Neuronal stem cell (in vitro differentiated cells): ENCODE measurements at regions not wholly inside any gene's neighbourhood (a gene's known extent, or its start where the extent isn't known, plus 50 kb on each side); places are given as distances from the start of the nearest gene placed in this dataset.
"Not testable (repeated sequence)": the region's sequence is repeated elsewhere in the genome, so short reads cannot be mapped to it uniquely, and the experiment has no call there.

Experiments
- DNase-seq: peaks from one replicate; pipeline ENCODE4 v3.0.0-alpha.2; 2013; ENCODE audit warnings: low spot score
- H2AFZ ChIP-seq: one replicate; pipeline ENCODE4 v1.6.1; 2013; ENCODE audit warnings: mild to moderate bottlenecking, low read length, inconsistent platforms
- H2AK5ac ChIP-seq: 2 replicates; pipeline ENCODE4 v1.6.1; 2013; ENCODE audit warnings: low read depth, mild to moderate bottlenecking, inconsistent platforms, low read length, moderate library complexity, mixed read lengths
- H2BK120ac ChIP-seq: 2 replicates; pipeline ENCODE4 v1.6.1; 2013; ENCODE audit warnings: low read depth, mild to moderate bottlenecking, inconsistent platforms, low read length, moderate library complexity, mixed read lengths
- H2BK12ac ChIP-seq: one replicate; pipeline ENCODE4 v1.6.1; 2013; ENCODE audit warnings: low read length, inconsistent platforms
- H2BK15ac ChIP-seq: 2 replicates; pipeline ENCODE4 v1.6.1; 2013; ENCODE audit warnings: mild to moderate bottlenecking, low read length, inconsistent platforms, mixed read lengths
- H2BK5ac ChIP-seq: one replicate; pipeline ENCODE4 v1.6.1; 2013; ENCODE audit warnings: inconsistent platforms, mild to moderate bottlenecking, low read length, moderate library complexity
- H3K14ac ChIP-seq: one replicate; pipeline ENCODE4 v1.6.1; 2013; ENCODE audit warnings: low read length, inconsistent platforms
- H3K18ac ChIP-seq: 2 replicates; pipeline ENCODE4 v1.6.1; 2013; ENCODE audit warnings: low read length, inconsistent platforms
- H3K23ac ChIP-seq: 2 replicates; pipeline ENCODE4 v1.6.1; 2013; ENCODE audit warnings: low read depth, mild to moderate bottlenecking, mixed read lengths, low read length, inconsistent platforms; ENCODE audit not compliant: poor library complexity
- H3K27ac ChIP-seq: replicated peaks from 3 replicates; pipeline ENCODE4 v1.5.1; 2013; ENCODE audit warnings: low read length, inconsistent platforms
- H3K27me3 ChIP-seq, 3 experiments: 2 replicates each; pipeline ENCODE4 v1.6.1; 2013; ENCODE audit warnings: low read length in 3 of 3, mild to moderate bottlenecking in 2 of 3, inconsistent platforms in 1 of 3, low read depth in 1 of 3, mixed read lengths in 1 of 3, moderate library complexity in 1 of 3; ENCODE audit not compliant: control insufficient read depth in 3 of 3, insufficient read depth in 3 of 3
- H3K36me3 ChIP-seq, 2 donors: replicated peaks in 1 of 2; 2 replicates each; pipeline ENCODE4 v1.6.1; 2013; ENCODE audit warnings: low read length in 2 of 2; ENCODE audit not compliant: control insufficient read depth in 2 of 2, insufficient read depth in 2 of 2
- H3K4ac ChIP-seq: 2 replicates; pipeline ENCODE4 v1.6.1; 2013; ENCODE audit warnings: inconsistent platforms, mild to moderate bottlenecking, low read length, moderate library complexity
- H3K4me1 ChIP-seq, 2 donors: 1 replicate in 1 of 2; 2 replicates in 1 of 2; pipeline ENCODE4 v1.6.1; 2013; ENCODE audit warnings: low read length in 2 of 2, low read depth in 1 of 2; ENCODE audit not compliant: control insufficient read depth in 2 of 2, insufficient read depth in 1 of 2
- H3K4me2 ChIP-seq: one replicate; pipeline ENCODE4 v1.6.1; 2013; ENCODE audit warnings: mild to moderate bottlenecking, low read length, inconsistent platforms; ENCODE audit not compliant: insufficient read depth, poor library complexity, severe bottlenecking
- H3K4me3 ChIP-seq, 2 donors: 2 replicates each; pipeline ENCODE4 v1.5.1; 2013; ENCODE audit warnings: low read length in 2 of 2, mild to moderate bottlenecking in 2 of 2, inconsistent platforms in 1 of 2, moderate library complexity in 1 of 2
- H3K79me1 ChIP-seq: one replicate; pipeline ENCODE4 v1.6.1; 2013; ENCODE audit warnings: low read depth, mild to moderate bottlenecking, inconsistent platforms, low read length, moderate library complexity
- H3K9ac ChIP-seq: one replicate; pipeline ENCODE4 v1.6.1; 2013; ENCODE audit warnings: mild to moderate bottlenecking, low read depth, low read length, inconsistent platforms; ENCODE audit not compliant: poor library complexity
- H3K9me3 ChIP-seq, 2 donors: replicated peaks in 1 of 2; 2 replicates each; pipeline versions ENCODE3 to v1.6.1; 2013; ENCODE audit warnings: low read length in 2 of 2, mild to moderate bottlenecking in 2 of 2, inconsistent platforms in 1 of 2, low read depth in 1 of 2, mixed read lengths in 1 of 2, moderate library complexity in 1 of 2; ENCODE audit not compliant: control insufficient read depth in 2 of 2, insufficient read depth in 1 of 2
- H4K8ac ChIP-seq: one replicate; pipeline ENCODE4 v1.6.1; 2013; ENCODE audit warnings: low read depth, mild to moderate bottlenecking, inconsistent platforms, low read length, moderate library complexity
- H4K91ac ChIP-seq: one replicate; pipeline ENCODE4 v1.6.1; 2013; ENCODE audit warnings: low read length, low read depth, mild to moderate bottlenecking, inconsistent platforms; ENCODE audit not compliant: poor library complexity
- WGBS, 2 donors: extraction: QIAGEN DNeasy Blood & Tissue Kit; methylation state at CpG; one replicate each; pipeline ENCODE4 v1.1.7; 2013; ENCODE audit warnings: missing lambda C conversion rate in 2 of 2, mixed read lengths in 1 of 2; ENCODE audit not compliant: insufficient read length in 2 of 2, insufficient replicate concordance in 1 of 2; ENCODE audit errors: extremely low coverage in 2 of 2; 5-methylcytosine and 5-hydroxymethylcytosine counted together

DNA sequence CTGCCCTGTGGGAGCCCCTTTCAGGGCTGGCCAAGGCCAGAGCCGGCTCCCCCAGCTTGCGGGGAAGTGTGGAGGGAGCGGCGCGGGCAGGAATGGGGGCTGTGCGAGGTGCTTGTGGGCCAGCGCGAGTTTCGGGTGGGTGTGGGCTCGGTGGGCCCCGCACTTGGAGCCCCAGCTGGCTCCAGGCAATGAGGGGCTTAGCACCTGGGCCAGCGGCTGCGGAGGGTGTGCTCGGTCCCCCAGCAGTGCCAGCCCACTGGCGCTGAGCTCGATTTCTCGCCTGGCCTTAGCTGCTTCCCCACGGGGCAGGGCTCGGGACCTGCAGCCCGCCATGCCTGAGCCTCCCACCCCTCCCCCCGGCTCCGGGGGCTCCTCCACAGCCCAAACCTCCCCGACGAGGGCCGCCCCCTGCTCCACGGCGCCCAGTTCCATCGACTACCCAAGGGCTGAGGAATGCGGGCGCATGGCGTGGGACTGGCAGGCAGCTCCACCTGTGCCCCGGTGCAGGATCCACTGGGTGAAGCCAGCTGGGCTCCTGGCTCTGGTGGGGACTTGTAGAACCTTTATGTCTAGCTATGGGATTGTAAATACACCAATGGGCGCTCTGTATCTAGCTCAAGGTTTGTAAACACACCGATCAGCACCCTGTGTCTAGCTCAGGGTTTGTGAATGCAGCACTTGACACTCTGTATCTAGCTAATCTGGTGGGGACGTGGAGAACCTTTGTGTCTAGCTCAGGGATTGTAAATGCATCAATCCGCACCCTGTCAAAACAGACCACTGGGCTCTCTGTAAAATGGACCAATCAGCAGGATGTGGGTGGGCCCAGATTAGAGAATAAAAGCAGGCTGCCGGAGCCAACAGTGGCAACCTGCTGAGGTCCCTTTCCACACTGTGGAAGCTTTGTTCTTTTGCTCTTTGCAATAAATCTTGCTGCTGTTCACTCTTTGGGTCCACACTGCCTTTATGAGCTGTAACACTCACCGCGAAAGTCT lies 1379.1 kb downstream of the RAPGEF2 start:
- not testable (repeated sequence) for H3K4ac ChIP-seq, H3K27ac ChIP-seq, H3K27me3 ChIP-seq, H2BK12ac ChIP-seq, H4K91ac ChIP-seq, H3K4me2 ChIP-seq, H3K4me1 ChIP-seq, H3K9me3 ChIP-seq, H2BK5ac ChIP-seq, H2AK5ac ChIP-seq, H3K23ac ChIP-seq, H4K8ac ChIP-seq, H2BK15ac ChIP-seq, H3K9ac ChIP-seq, DNase-seq, H2BK120ac ChIP-seq, H3K79me1 ChIP-seq, H3K36me3 ChIP-seq, H3K14ac ChIP-seq, H3K4me3 ChIP-seq
- WGBS, 2 donors = no CpG with 5 or more reads among the region's 39 CpGs
- Histone ChIP-seq H3K18ac (peak overlapping the region; percentile 76), H2AFZ (peak overlapping the region; percentile 51)

DNA sequence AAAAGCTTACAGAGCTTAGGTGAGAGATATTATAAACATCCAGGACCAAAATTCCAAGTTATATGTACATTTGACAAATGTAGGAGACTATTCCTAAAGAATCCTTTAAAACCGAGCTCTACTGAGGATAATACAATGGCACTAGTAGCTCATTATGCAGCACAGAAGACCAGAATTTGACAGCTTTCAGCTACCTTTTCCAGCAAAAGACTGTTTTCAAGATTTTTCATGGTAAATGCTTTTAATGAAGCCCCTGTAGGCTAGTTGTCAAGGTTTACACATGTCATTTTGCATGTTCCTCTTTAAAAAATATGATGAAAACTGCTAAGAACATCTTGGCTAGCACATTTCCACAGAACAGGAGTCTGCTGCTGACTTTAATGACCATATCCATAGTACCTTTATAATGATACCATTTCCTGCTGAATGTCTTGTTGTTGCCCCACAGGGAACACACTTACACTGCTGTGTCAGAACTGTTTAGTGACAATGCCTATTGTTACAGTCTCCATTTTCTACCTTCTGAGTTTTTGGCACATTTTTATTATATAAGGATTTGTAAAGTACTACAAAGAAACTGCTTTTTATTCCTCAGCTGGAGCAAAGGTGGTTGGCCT lies 1382.3 kb downstream of the RAPGEF2 start:
- peaks cover 0 to 2% of the 10 kb centered on the region in 2 donors for H3K9me3 ChIP-seq
- peaks cover 0 to 5% of the 10 kb centered on the region in 2 donors for H3K4me1 ChIP-seq
- no peak for DNase-seq
- H4K91ac ChIP-seq = no peak overlapping the region
- no peak overlapping the region for H2AK5ac ChIP-seq
- no peak overlapping the region for H3K4me3 ChIP-seq
- no peaks in the 10 kb centered on the region for H3K36me3 ChIP-seq
- no peak overlapping the region for H3K27ac ChIP-seq
- H4K8ac ChIP-seq = no peak overlapping the region
- no peak overlapping the region for H3K18ac ChIP-seq
- H2AFZ ChIP-seq = no peak overlapping the region
- H3K27me3 ChIP-seq = no peaks in the 10 kb centered on the region
- no peaks in the 10 kb centered on the region for H3K79me1 ChIP-seq
- no peak overlapping the region for H2BK15ac ChIP-seq
- H3K4ac ChIP-seq = no peak overlapping the region
- H3K14ac ChIP-seq = no peak overlapping the region
- no peak overlapping the region for H3K23ac ChIP-seq
- no peak overlapping the region for H2BK12ac ChIP-seq
- H3K9ac ChIP-seq = no peak overlapping the region
- H2BK120ac ChIP-seq = no peak overlapping the region
- no peak overlapping the region for H2BK5ac ChIP-seq
- H3K4me2 ChIP-seq = no peak overlapping the region
- no CpG with 5 or more reads among the region's 1 CpG for WGBS, 2 donors

DNA sequence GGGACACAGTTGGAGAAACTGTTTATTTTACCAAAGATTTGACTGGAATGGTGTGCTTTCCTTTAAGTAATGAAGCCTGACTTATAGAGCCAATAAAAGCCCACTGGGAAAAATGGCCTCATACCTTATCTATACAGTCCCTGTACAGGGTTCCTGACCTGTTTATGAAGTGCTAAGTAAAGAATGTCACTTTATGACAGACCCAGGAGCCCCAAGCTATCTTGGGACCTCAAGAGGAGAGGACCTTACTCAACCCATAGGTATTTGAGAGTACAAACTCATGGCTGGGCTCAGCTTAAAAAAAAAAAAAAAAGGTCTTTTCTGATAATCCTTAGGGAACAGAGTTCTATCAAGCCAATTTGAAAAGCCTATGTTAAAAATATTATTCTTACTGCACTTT lies 1389.3 kb downstream of the RAPGEF2 start:
- no peak overlapping the region for H3K4ac ChIP-seq
- no peak overlapping the region for H2BK12ac ChIP-seq
- no peak overlapping the region for H4K8ac ChIP-seq
- H2BK5ac ChIP-seq = no peak overlapping the region
- no peak overlapping the region for H3K9ac ChIP-seq
- no peak for DNase-seq
- no peak overlapping the region for H2AFZ ChIP-seq
- no peak overlapping the region for H3K27ac ChIP-seq
- H3K14ac ChIP-seq = no peak overlapping the region
- no peak overlapping the region for H2AK5ac ChIP-seq
- H4K91ac ChIP-seq = no peak overlapping the region
- H2BK15ac ChIP-seq = no peak overlapping the region
- H3K4me1 ChIP-seq = peaks cover 0 to 5% of the 10 kb centered on the region in 2 donors
- no peak overlapping the region for H3K4me2 ChIP-seq
- H3K23ac ChIP-seq = no peak overlapping the region
- no peaks in the 10 kb centered on the region for H3K36me3 ChIP-seq
- H3K79me1 ChIP-seq = no peaks in the 10 kb centered on the region
- no peak overlapping the region for H3K4me3 ChIP-seq
- H2BK120ac ChIP-seq = no peak overlapping the region
- no peak overlapping the region for H3K18ac ChIP-seq
- peaks cover 2% of the 10 kb centered on the region in 2 donors for H3K9me3 ChIP-seq
- H3K27me3 ChIP-seq = no peaks in the 10 kb centered on the region

DNA sequence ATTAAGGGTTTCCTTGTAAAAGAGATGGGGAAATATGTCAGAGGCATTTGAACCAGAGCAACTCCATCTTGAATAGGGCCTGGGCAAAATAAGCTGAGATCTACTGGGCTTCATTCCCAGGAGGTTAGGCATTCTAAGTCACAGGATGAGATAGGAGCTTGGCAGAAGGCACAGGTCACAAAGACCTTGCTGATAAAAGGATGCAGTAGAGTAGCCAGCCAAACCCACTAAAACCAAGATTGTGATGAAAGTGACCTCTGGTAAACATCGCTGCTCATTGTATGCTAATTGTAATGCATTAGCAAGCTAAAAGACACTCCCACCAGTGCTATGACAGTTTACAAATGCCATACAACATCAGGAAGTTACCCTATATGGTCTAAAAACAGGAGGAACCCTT lies 1390.3 kb downstream of the RAPGEF2 start:
- H3K9me3 ChIP-seq = peaks cover 2% of the 10 kb centered on the region in 2 donors
- H3K4me2 ChIP-seq = no peak overlapping the region
- peaks cover 0 to 5% of the 10 kb centered on the region in 2 donors for H3K4me1 ChIP-seq
- no peak overlapping the region for H2AK5ac ChIP-seq
- no peak overlapping the region for H3K18ac ChIP-seq
- no peak overlapping the region for H3K4me3 ChIP-seq
- H3K4ac ChIP-seq = no peak overlapping the region
- no peak overlapping the region for H2BK12ac ChIP-seq
- H3K36me3 ChIP-seq = no peaks in the 10 kb centered on the region
- WGBS, 2 donors = no CpG with 5 or more reads among the region's 1 CpG
- no peak for DNase-seq
- H2BK15ac ChIP-seq = no peak overlapping the region
- no peak overlapping the region for H3K23ac ChIP-seq
- no peak overlapping the region for H4K91ac ChIP-seq
- H2BK5ac ChIP-seq = no peak overlapping the region
- no peak overlapping the region for H3K14ac ChIP-seq
- H2BK120ac ChIP-seq = no peak overlapping the region
- H3K27me3 ChIP-seq = no peaks in the 10 kb centered on the region
- H4K8ac ChIP-seq = no peak overlapping the region
- no peaks in the 10 kb centered on the region for H3K79me1 ChIP-seq
- H3K27ac ChIP-seq = no peak overlapping the region
- H3K9ac ChIP-seq = no peak overlapping the region
- H2AFZ ChIP-seq = peak overlapping the region; percentile 17
